Retinal pigment epithelial cell (primary cell): ENCODE measurements at regions not wholly inside any gene's neighbourhood (a gene's known extent, or its start where the extent isn't known, plus 50 kb on each side); places are given as distances from the start of the nearest gene placed in this dataset.

Source experiments
- DNase-seq: peaks from one replicate; pipeline ENCODE4 v3.0.0-alpha.2; 2010; ENCODE audit warnings: low read depth
- H3K4me3 ChIP-seq: 2 replicates; pipeline ENCODE4 v1.5.1; 2011; ENCODE audit warnings: mild to moderate bottlenecking, low read length, control low read depth, moderate library complexity
- TF ChIP-seq, protein P1 (sequence below): conservative IDR thresholded peaks from 2 replicates; pipeline ENCODE4 v1.5.1; 2011; ENCODE audit warnings: low read depth, low read length, control low read depth, inconsistent platforms

DNA sequence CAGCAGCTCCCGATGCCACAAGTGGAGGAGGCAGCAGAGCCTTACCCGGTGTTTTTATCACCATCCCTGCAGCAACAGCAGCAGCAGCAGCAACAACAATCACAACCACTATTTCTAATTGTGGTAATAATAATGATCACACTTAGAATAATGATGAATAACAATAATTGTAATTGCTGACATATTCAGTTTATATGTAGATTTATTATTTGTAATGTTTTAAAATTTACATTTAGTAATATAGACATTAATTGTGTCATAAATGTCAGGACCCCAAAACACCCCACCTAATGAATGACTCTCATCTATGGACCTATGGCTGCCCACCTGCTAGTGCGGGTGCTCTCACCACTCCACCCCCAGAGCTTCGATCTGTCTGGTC, 170.0 kb downstream of the AHSP start:
- H3K4me3 ChIP-seq = no peak overlapping the region
- DNase-seq = no peak
- TF ChIP-seq, protein P1, sequence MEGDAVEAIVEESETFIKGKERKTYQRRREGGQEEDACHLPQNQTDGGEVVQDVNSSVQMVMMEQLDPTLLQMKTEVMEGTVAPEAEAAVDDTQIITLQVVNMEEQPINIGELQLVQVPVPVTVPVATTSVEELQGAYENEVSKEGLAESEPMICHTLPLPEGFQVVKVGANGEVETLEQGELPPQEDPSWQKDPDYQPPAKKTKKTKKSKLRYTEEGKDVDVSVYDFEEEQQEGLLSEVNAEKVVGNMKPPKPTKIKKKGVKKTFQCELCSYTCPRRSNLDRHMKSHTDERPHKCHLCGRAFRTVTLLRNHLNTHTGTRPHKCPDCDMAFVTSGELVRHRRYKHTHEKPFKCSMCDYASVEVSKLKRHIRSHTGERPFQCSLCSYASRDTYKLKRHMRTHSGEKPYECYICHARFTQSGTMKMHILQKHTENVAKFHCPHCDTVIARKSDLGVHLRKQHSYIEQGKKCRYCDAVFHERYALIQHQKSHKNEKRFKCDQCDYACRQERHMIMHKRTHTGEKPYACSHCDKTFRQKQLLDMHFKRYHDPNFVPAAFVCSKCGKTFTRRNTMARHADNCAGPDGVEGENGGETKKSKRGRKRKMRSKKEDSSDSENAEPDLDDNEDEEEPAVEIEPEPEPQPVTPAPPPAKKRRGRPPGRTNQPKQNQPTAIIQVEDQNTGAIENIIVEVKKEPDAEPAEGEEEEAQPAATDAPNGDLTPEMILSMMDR = no peak

DNA sequence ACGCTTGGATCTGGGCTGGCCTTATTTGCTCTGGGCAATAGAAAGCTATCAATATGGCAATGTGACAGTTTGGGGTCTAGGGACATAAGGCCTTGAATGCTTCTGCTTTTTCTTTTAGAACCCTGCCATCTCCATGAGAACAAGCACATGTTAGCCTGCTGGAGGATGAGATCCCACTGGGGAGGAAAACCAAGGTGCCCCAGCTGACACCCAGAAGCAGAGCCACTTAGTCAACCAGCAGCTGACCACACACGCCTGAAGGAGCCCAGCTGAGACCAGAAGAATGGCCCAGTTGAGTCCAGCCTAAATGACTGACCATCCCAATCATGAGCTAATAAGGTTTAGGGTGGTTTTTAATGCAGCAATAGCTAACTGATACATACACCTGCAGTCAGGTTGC, 171.2 kb downstream of the AHSP start:
- DNase-seq = no peak
- TF ChIP-seq, protein P1 = no peak
- H3K4me3 ChIP-seq = no peak overlapping the region

DNA sequence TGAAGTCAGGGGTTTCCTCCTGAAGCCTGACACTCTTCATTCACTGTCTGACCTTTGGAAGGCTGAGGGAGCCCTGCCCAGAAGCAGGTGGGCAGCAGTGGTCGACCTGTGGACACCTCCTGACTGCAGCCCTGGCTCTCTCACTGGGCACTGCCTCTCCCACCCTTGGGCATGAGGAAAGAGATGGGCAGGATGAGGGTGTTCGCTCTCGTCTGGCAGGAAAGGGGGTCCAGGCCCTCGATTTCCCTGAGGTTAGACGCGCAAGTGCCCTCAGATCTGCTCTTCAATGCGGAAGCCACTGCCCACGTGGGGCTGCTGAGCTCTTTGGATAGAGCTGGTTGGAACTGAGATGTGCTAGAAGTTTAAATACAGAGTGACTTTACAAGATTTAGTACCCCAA, 171.9 kb downstream of the AHSP start:
- DNase-seq = no peak
- H3K4me3 ChIP-seq = no peak overlapping the region
- TF ChIP-seq, protein P1 = no peak

DNA sequence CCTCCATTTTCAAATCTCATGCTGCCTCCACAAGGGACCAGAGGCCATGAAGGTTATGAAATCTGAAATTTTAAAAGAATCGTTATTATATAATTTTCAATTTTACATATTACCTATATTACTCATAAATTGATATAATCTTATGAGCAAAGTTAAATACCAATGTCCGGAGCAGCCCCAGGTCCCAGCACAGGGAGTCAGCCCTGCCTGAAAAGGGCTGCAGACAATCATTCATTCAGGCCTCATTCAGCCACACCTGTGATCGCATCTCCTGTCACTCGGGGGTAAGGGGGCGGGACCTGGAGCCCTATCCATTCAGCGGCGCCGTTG, 172.5 kb downstream of the AHSP start:
- no peak for DNase-seq
- TF ChIP-seq, protein P1 = no peak
- H3K4me3 ChIP-seq = peak overlapping the region; percentile 94

DNA sequence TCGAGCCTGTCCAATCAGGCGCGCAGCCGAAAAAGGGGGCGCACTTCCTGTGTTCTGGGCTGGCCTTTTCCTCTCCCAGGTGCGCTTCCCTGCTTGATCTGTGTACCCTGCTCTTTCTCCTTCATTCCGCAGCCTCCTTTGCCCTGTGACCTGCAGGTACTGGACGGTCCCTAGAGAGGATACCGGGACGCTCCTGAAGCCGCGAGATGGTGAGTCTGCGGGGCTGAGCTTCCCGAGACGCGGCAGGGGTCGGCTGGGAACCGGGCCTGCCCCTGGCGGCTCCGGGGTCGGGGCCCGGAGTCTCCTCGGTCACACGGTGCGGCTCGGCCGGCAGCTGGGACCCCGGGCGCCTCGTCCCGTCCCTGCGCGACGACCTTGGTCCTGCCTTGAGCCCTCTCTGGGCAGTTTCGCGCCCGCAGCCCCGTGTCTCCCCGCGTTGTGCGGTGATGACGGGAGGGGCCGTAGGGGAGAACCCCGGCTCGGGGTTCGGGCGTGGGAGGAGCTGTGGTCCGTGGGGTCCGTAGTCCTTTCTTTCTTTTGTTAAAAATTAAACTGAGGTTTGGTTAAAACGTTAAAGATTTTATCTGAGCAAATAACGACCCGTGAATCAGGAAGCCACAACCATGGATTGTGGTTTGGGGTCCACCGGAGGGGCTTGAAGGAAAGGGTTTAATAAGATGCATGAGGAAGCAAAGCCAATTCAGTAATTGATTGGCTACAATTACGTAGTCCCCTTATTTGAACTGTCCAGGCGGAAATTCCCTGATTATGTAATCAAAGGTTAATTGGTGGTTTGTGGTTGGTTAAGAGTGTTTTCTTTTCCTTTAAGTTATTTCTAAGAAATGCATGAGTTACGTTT, 172.8 kb upstream of the ZNF267 start:
- TF ChIP-seq, protein P1 = peak; percentile 22
- no peak for DNase-seq
- peak overlapping the region; percentile 94 for H3K4me3 ChIP-seq

DNA sequence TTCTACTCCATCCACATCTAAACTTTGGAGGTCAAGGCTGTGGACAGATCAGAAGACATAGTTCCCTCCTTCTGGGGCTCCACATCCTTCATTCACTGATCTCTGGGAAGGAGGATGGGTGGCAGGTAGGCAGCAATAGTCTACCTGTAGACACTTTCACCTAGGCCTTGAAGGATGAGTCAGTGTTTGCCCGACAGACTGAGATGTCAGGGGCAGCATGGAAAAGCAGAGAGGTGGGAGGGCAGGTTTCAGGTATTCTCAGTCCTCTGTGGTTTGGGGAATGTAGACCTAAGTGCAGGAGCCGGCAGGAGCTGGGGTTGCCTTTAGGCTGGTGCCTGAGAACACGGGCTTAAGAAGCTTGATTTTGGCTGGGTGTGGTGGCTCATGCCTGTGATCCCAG, 171.9 kb upstream of the ZNF267 start:
- TF ChIP-seq, protein P1 = no peak
- no peak for DNase-seq
- no peak overlapping the region for H3K4me3 ChIP-seq

DNA sequence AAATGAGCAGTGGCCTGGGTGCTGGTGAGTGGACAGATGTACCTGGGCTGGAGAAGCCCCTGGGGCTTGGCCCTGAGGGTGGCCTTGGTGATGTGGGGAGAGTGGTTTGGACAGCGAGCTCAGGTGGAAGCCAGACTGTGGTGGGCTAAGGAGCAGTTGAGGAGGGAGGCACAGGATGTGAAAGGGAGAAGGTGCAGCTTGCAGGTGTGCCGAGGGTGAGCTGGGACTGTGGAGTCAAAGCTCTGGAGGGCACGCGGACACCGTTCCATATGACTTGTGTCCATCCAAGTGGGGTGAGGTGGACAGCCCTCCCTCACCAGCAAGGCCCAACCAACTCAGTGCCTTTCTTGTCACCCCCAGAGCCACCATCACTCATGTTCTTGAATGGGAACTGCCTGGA, 170.8 kb upstream of the ZNF267 start:
- TF ChIP-seq, protein P1 = no peak
- no peak overlapping the region for H3K4me3 ChIP-seq
- DNase-seq = no peak
